GM12872 (cell line): ENCODE measurements at regions not wholly inside any gene's neighbourhood (a gene's known extent, or its start where the extent isn't known, plus 50 kb on each side); places are given as distances from the start of the nearest gene placed in this dataset.

Experiments used
- CTCF ChIP-seq: IDR thresholded peaks from 3 replicates; pipeline ENCODE4 v1.5.1; 2011; ENCODE audit warnings: low read depth, mild to moderate bottlenecking, low read length, moderate library complexity; ENCODE audit not compliant: insufficient read depth

- TF ChIP-seq CTCF = peak; percentile 53
Observed at GRCh38 chrX:140918398-140919038, 83.9 kb upstream of the SPANXB1 start.

GRCh38 chrX:140920416-140920815 lies 82.0 kb upstream of the SPANXB1 start:
- no peak for TF ChIP-seq CTCF

DNA sequence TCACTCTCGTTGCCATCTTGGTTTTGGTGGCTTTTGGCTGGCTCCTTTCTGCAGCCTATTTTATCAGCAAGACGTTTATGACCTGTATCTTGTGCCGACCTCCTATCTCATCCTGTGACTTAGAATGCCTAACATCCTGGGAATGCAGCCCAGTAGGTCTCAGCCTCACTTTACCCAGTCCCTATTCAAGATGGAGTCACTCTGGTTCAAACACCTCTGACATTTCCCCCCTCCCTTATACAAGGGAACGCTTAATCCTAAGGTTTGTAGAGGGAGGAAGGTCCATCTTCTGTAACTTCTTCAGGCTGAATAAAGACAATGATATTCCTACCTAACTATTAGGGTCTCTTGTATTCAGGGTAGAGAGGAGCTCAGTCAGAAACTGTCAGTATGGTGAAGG lies 79.3 kb upstream of the SPANXB1 start:
- no peak for TF ChIP-seq CTCF

GRCh38 chrX:140928739-140929138 lies 73.7 kb upstream of the SPANXB1 start:
- TF ChIP-seq CTCF = no peak

GRCh38 chrX:140933016-140933415 lies 69.4 kb upstream of the SPANXB1 start:
- no peak for TF ChIP-seq CTCF

DNA sequence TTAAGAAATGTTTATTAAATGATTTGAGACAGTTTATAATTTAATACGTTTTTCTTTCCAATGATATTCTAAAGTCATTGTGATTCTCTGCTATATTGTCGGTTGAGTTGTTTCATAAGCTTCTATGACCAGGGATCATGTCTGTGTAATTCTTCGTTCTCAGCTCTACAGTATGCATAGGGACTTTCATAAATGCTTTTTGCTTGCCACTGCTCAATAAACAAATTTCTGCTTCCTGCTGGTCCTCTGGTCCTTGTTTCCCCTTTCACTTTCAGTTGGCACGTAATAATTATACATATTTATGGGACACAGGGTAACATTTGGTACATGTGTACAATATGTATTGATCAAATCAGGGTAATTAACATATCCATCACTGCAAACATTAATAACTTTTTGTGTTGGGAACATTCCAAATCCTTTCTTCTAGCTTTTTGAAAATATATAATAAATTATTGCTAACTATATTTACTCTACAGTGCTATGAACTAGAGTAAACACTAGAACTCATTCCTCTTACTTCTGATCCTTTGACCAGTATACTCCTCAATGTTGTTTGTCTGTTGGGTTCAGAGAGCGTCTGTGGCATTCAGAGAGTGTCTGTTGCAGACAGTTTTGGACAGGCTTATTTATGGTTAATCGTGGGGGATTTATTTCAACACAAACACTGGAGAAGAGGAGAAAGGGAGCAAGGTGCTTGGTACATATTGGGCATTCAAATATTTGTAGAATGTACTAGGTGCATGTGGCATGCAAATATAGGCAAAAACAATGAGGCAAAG lies 68.3 kb upstream of the SPANXB1 start:
- no peak for TF ChIP-seq CTCF

DNA sequence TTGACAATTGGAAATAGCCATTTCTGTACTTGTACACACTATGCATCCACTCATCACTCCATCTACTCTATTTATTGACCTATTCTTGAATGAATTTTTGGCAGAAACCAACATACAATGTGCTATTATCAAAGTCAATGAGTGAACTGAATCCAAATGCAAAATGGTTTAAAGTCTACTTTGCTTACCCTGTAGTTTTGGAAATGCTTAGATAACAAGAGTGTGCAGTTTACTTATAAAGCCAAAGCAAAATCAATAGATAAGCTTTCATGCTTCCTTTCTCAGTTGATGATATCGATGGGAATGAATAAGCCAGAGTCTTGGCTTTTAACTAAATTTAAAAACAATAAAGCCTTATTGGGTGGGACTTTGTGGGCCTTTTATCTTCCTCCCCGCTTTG lies 58.9 kb upstream of the SPANXB1 start:
- TF ChIP-seq CTCF = no peak
